ENCODE measurements at regions not wholly inside any gene's neighbourhood (a gene's known extent, or its start where the extent isn't known, plus 50 kb on each side); places are given as distances from the start of the nearest gene placed in this dataset.

- Histone ChIP-seq H3K79me2 (replicated peaks; ENCODE audit: insufficient read depth, low read length) (no peaks in the 10 kb centered on the region), H3K9ac (ENCODE audit: low read length) (no peak overlapping the region), H2AFZ (ENCODE audit: low read depth, low read length) (no peak overlapping the region), H3K4me2 (ENCODE audit: low read length) (no peak overlapping the region), H3K36me3 (ENCODE audit: insufficient read depth, low read length) (no peaks in the 10 kb centered on the region), H3K27me3 (ENCODE audit: insufficient read depth, low read depth, low read length) (no peaks in the 10 kb centered on the region), H3K27ac (ENCODE audit: low read length) (no peak overlapping the region), H3F3A (ENCODE audit: insufficient read depth, low read length, poor library complexity, severe bottlenecking) (no peaks in the 10 kb centered on the region), H3K4me3 (ENCODE audit: low read length) (no peak overlapping the region), H4K20me1 (ENCODE audit: insufficient read depth) (no peaks in the 10 kb centered on the region), H3K9me3 (ENCODE audit: low read length) (no peaks in the 10 kb centered on the region), H3K9me2 (ENCODE audit: insufficient read depth, low read length) (no peaks in the 10 kb centered on the region)
- TF ChIP-seq POLR2AphosphoS5 (IDR thresholded peaks at IDR 0.05) (no peak), CTCF (IDR thresholded peaks at IDR 0.05; ENCODE audit: poor library complexity, severe bottlenecking) (no peak), RAD21 (conservative IDR thresholded peaks at IDR 0.05) (no peak), SMC3 (conservative IDR thresholded peaks at IDR 0.05; ENCODE audit: poor library complexity) (no peak), TAF1 (IDR thresholded peaks at IDR 0.05; ENCODE audit: low read depth) (no peak), REST (IDR thresholded peaks at IDR 0.05; ENCODE audit: borderline replicate concordance) (no peak), EZH2 (IDR thresholded peaks at IDR 0.05; ENCODE audit: borderline replicate concordance, insufficient read depth, low read length, poor library complexity, severe bottlenecking) (no peak), MXI1 (conservative IDR thresholded peaks at IDR 0.05; ENCODE audit: poor library complexity, severe bottlenecking) (no peak), EP300 (conservative IDR thresholded peaks at IDR 0.05; ENCODE audit: poor library complexity, severe bottlenecking) (no peak)
Measured at GRCh38 chr3:46132565-46132964, 75.5 kb downstream of the CCR1 start.

GRCh38 chr3:46131884-46132450 lies 76.1 kb downstream of the CCR1 start:
- TF ChIP-seq EP300 (conservative IDR thresholded peaks at IDR 0.05; ENCODE audit: poor library complexity, severe bottlenecking) (no peak), TAF1 (IDR thresholded peaks at IDR 0.05; ENCODE audit: low read depth) (no peak), POLR2AphosphoS5 (IDR thresholded peaks at IDR 0.05) (no peak), SMC3 (conservative IDR thresholded peaks at IDR 0.05; ENCODE audit: poor library complexity) (no peak), CTCF (IDR thresholded peaks at IDR 0.05; ENCODE audit: poor library complexity, severe bottlenecking) (no peak), MXI1 (conservative IDR thresholded peaks at IDR 0.05; ENCODE audit: poor library complexity, severe bottlenecking) (no peak)
- H2AFZ ChIP-seq (ENCODE audit: low read depth, low read length) = no peak overlapping the region
- no peaks in the 10 kb centered on the region for H3K9me3 ChIP-seq (ENCODE audit: low read length)
- no peak overlapping the region for H3K9ac ChIP-seq (ENCODE audit: low read length)
- H3K9me2 ChIP-seq (ENCODE audit: insufficient read depth, low read length) = no peaks in the 10 kb centered on the region
- H3K27me3 ChIP-seq (ENCODE audit: insufficient read depth, low read depth, low read length) = no peaks in the 10 kb centered on the region
- H3K4me2 ChIP-seq (ENCODE audit: low read length) = no peak overlapping the region
- H3K36me3 ChIP-seq (ENCODE audit: insufficient read depth, low read length) = no peaks in the 10 kb centered on the region
- no peak overlapping the region for H3K27ac ChIP-seq (ENCODE audit: low read length)
- H3K79me2 ChIP-seq (replicated peaks; ENCODE audit: insufficient read depth, low read length) = no peaks in the 10 kb centered on the region
- no peak overlapping the region for H3K4me3 ChIP-seq (ENCODE audit: low read length)
- H4K20me1 ChIP-seq (ENCODE audit: insufficient read depth) = no peaks in the 10 kb centered on the region
- H3F3A ChIP-seq (ENCODE audit: insufficient read depth, low read length, poor library complexity, severe bottlenecking) = no peaks in the 10 kb centered on the region
